ENCODE measurements at regions not wholly inside any gene's neighbourhood (a gene's known extent, or its start where the extent isn't known, plus 50 kb on each side); places are given as distances from the start of the nearest gene placed in this dataset.
A peak's percentile ranks its signal among the peaks of the same experiment; 100 is the strongest.

DNA sequence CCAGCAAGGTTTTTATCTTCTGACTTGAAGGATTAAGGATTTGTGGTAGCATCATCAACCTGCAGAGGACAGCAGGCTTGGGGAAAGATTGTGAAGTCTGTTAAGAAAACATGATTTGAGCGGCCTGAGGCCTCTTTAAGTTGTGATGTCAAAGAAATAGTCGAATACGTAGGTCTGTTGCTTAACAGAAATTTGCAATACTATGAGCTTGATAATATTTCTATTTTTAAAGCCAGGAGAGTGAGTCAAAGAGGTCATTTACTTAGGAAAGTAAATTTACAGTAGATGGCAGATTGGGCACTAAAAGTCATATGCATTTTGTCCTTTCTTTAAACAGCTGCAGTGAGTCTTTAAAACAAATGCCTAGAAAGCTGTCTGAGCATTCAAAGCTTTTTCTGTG lies 336.3 kb downstream of the DIPK2A start:
- no peak for DNase-seq

DNA sequence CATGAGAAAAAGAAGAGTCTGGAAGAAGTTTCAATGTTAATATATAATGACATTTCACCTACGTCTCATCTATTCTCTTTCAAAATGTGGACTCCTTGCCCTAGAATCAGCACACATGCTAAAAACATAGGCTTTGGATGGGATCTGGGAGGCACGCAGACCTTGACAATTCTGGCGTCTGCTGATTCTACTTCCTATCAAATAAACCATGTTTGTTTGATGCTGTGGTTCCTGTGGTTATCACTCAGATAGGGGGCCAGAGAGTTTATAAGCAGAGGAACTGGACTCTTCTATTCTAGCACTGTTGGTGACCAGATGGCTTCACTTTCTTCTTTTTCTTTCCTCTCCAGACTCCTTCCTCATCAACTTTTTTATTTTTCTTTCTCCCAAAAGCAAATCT lies 336.8 kb downstream of the DIPK2A start:
- no peak for DNase-seq

DNA sequence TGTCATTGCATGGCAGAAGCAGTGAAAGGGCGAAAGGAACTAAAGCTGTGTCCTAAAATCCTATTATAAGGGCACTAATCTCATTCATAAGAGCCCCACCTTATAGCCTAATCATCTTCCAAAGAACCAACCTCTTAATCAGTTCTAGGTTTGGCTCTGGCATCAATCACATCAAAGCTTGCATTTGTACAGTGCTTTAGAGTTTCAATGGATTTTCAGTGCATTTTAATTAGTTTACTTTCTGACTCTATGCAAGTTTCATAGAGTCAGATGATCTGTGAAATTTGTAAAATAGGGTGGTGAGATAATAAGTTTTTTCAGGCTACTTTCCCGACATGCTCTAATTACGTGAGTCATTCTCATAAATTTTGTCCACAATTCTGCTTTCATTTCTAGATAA lies 341.1 kb downstream of the DIPK2A start:
- DNase-seq, result no peak

DNA sequence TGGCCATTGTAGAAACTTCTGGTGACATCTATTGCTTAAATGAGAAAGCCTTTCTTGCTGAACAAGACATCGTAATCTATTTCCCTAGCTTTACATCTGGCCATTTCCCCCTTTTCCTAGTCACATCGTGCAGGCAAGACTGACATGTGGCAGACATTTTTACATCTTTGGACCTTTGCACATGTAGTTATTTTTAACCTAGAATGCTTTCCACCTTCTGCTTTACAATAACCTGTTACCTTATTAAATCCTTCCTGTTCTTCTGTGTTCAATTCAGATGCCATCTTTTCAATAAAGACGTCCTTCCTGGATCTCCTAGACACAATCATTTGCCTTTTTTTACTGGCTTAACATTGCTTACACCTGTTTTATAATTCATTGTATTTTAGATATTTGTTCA lies 343.3 kb downstream of the DIPK2A start:
- DNase-seq, result no peak

DNA sequence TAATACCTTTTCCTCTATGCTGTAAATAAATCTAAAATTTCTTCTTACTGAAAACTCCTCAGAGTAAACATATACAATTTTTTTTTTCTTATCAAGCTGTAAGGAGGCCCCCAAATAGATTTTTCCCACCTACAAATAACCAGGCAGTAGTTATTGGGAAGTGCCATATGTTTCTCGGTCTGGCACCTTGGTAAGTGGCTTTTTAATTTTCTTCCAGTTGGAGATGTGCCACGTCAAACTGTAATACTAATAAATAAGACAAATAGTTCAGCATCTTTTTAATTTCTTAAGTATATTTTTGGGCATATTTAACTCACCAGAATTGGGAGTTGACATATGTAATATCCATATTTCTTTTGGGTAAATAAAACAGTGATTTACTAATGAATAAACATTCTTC lies 346.3 kb downstream of the DIPK2A start:
- DNase-seq, result no peak

DNA sequence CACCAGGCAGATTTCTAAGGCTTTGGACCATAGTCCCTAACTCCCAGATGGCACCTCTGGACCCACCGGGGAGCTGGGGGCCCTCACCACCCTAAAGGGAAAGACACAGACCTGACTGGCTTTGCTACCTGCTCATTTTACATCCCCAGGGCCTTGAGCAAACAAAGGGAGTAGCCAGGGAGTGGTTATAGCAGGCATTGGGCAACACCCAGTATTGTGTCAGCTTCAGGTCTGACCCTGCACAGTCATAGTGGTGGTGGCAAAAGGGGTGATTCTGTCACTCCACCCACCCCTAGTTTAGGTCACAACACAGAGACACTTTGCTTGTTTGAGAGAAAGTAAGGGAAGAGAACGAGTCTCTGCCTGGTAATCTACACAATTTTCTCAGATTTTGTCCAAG lies 352.5 kb downstream of the DIPK2A start:
- DNase-seq, result peak; percentile 2 to 31

DNA sequence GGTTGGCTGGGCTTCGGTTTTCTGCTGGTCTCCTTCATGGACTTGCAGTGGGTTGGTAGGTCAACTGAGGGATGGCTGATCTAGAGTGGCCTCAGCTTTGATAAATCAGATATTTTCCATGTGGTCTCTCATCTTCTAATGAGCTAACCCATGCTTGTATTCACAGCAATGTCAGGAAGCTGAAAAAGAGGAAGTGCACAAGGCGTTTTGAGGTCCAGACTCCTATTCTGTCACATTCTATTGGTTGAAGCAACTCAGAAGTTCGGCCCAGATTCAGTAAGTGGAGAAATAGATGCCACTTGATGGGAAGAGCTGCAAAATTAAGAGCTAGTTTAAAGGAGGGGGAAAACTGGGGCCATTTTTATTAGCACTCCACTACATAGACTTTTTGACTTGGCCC lies 361.2 kb downstream of the DIPK2A start:
- DNase-seq, result no peak

DNA sequence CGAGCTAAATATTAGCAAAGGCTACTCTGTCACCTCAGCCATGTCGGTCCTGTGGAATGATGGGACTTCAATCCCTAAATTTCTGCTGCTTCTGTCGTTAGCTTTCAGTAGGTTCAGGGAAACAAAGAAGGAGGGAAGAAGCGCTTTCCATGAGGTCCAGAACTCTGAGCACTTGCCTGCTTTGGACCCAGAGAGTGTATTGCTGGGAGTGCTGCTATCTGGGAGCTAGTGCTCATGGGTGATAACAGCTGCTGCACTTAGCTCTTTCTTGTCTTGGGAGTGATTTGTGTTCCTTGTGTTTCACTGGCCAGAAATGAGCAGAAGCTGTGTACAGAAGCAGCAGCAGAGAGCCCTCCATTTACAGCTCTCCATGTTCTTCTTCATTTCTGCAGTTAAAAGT lies 369.8 kb downstream of the DIPK2A start:
- no peak for DNase-seq

DNA sequence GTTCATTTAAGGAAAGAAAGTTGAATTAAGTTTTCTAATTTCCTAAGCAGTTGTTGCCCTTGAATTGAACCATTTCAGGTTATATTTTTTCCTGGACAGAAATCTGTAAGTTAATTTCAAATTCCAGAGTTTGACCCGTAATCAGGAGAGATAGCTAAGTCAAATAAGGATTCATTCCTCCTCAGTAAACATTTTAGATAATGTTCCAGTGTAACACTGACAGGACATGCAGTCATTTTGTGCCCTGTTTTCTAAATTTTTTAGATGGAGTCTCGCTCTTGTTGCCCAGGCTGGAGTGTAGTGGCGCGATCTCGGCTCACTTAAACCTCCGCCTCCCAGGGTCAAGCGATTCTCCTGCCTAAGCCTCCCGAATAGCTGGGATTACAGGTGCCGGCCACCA lies 371.7 kb downstream of the DIPK2A start:
- DNase-seq, result no peak

DNA sequence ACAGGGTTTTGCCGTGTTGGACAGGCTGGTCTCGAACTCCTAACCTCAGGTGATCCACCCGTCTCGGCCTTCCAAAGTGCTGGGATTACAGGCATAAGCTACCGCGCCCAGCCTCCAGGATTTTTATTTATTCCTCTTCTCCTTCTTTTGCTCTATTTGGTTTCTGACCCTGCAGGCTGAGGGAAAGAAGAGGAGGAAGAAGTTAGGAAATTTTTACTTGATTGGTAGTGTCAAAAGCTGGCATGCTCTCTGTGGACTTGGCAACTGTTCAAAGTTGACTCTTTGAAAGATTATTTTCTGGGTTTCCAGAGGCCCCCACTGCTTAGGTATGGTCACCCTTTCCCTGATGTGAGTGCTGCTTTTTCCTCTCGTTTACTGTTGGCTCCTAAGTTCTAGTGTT lies 372.2 kb downstream of the DIPK2A start:
- DNase-seq, result no peak

DNA sequence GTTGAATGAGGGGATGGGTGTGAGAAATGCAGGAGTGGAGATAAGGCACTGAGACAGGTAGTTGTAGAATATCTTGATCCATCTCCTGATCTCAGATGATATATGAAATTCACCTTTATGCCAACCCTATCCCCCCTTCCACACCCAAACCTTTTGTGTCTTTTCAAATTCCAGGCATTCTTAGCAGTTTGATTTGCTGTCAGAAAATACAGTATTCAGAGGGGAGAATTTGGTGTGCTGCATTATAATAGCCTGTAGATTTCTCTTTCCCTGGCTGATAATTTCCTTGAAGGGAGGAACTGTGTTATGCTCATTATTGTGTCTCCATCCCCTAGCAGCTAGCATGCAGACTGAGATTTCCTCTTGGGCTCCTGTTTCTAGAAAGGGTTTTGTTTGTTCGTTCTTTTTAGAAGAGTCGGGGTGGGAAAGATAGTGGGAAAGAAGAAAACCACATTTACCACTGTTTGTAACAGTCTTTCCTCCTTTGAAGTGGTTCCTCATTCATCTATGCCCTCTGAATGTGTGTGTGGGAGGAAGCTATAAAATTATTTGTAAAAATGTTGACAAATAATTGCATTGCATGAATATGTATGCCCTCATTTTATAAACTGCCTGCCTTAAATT lies 373.4 kb downstream of the DIPK2A start:
- DNase-seq, result peak; percentile 2 to 4

DNA sequence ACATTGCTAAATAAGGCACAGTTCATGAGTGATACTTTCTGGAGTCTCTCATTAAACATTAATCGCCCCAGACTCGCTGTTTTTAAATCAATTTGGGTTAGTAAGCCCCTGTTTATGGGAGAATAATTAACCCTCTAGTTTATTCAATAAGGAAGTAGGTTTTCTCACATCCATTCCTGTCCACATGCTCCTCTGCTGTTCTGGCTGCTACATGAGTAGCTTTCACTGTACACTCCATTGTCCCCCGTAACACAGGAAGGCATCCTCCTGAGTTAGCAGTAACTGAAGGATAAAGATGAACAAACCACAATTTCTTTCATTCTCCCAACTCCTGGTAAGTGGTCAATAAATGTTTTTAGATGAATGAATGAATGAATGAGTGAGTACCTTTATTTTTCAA lies 378.5 kb downstream of the DIPK2A start:
- no peak for DNase-seq

DNA sequence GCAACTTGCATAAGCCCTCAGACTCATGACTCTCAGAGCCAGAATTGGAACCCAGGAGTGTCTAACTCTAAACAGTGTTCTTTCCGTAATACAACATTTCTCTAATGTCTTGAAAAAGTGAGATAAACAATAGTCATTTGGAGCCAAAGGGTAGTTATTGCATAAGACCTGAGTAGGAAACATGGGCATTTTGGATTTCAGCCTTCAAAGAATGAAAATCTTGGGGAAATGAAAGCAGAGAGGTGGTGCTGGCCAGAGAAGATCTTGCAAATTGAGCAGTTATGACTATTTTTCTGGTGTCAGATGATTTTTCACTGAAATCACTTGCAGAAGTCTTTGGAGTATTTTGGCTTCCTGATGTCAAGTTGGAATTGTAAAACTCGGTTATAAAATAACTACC lies 379.4 kb downstream of the DIPK2A start:
- DNase-seq, result peak; percentile 25 to 42

DNA sequence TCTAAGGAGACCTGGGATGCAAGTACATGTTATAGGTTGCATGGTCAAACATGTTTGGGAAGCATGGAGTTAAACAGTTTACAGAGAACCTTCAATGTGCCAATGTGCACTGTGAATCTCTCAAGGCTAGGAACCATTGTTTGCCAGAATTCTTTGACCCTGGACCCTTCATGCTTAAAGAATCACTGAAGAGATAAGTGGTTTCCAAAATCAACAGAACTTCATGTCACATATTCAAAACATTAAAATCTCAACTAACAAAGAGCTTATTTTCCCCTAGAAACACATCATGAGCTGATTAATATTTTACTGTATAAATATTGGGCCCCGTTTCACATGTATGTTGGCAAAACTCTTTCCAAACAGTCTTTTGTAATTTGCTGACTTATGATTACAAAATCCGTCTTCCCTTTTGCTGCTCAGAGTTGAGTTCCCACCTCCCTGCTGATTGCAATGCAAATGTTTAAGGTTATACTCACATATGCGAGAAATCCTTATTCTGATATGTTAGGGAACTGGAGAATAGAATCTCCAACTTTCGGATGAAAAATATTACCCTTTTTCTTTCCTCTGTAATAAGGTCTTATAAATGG lies 380.2 kb downstream of the DIPK2A start:
- DNase-seq, result peak; percentile 37 to 55

DNA sequence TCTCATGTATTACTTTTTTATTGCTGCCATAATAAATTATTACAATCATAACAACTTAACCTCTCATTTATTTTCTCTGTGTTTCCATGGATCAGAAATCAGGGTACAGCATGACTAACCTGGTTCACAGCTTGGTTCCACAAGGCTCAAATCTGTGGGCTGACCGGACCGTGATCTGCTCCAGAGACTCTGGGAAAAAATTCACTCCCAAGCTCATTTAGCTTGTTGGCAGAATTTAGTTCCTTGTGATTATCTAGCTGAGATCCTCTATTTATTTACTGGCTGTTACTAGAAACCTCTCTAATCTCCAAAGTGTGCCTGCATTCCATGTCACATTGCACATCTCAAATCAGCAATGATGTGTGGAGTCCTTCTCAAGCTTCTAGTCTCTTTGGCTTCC lies 386.6 kb downstream of the DIPK2A start:
- no peak for DNase-seq

DNA sequence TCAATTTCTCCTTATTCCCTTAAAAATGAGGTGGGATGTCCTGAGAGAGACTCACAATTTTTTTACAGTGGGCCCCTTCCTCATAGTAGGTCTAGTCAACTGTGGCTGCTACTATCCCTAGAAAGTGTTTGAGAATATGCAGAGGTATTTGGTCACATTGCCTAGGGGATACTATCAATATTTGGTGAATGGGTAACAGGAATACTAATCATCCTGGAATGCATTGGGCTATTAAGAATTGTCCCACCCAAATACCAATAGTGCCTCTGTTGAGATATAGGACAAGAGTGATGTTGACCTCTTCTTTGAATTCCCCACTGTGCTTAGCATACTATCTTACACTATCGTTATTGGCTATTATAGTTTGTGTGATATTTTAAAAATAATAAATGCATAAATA lies 389.4 kb downstream of the DIPK2A start:
- DNase-seq, result no peak

DNA sequence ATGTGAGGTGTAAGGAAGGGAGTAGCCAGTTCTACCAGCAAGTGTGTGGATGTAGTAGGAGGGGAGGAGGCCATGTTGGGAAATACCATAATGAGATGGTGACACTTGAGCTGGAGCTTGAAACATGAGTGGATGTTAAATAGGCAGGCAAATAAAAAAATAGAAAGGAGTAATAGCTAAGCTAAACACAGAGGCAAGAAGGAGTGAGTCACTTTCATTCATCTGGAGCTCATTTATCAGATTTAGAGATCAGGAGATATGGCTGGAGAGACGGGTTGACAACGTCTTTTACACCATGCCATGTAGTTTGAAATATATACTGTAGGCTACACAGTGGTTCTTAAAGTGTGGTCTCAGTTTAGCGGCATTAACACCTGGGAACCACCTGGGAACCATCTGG lies 390.5 kb downstream of the DIPK2A start:
- DNase-seq, result no peak

DNA sequence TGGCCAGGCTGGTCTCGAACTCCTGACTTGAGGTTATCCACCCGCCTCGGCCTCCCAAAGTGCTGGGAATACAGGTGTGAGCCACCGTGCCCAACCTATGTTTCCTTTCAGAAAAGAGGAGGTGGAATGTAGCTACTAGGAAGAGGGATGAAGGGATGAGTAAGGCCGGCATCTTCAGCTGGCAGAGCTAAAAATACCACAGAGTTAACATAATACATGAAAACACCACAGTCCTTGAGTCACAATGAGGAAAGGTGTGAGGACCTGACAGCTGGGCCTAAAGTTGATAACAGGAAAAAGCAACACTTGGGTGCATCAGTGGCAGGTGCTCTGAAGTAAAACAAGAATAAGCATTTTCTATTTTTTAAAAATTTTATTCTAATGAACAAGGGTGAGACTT lies 392.2 kb downstream of the DIPK2A start:
- no peak for DNase-seq

DNA sequence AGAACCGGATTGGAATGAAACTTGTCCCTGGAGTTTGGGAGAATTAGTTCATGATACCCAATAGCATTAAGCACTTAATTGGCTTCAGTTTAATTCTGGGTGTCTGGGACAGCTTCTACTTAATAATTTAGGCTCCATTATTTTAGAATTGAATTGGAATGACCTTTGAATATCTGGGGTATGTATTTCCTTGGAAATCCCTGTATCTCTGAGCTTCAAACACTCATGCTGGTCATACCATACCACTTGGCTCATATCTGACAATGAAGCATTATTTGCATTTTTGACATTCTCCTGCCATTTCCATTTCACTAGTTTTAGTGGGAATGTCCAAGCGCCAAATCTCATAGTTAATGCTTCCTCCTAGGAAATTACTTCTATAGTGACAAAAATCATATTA lies 393.1 kb downstream of the DIPK2A start:
- no peak for DNase-seq

DNA sequence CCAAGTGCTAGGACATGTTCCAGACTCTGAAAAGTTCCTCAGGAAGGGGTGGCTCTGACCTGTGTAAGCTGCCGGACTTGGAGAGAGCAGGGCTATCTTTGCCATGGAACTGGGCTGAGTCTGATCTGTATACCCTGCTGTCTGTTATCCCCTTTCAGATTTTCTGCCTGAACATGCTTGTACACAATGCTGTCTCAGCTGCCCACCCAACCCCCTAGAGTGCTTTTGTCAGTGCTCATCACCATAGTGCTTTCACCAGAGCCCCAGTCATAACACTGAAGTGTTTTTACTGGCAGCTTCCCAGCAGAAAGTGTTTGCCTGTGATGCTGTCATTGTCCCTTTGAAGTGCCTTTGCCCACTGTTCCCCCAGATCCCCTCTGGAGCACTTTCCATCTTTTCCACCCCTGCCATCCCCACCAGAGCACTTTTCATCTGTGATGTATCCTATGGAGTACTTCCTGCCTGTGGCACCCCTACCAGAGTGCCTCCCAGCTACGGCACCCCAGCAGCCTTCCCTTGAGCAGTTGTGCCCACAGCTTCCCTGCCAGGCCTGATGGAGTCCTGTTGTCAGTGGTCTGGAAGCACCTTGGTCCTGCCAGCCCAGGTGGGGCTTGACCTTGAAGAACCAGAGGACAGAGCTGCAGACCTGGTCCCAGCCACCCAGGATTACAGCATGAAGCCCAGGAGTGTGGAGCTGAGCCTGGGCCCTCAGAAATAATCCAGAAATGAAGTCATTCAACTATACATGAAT lies 397.7 kb downstream of the DIPK2A start:
- DNase-seq, result no peak

DNA sequence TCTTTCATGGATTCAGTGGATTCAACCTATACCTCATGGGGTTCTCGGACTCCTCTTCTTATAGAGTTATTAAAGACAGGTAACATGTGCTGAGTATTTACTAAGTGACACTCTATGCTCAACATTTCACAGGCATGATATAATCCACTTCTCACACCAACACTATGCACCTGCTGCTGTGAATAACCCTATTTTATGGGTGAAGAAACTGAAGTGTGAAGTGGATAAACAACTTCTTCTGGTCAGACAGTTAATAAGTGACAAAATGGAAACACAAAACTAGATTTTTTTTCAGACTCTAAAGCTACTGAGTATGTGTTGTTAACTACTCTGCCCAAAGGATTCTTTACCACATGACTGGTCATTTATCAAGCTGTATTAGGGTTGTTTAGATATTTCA lies 403.5 kb downstream of the DIPK2A start:
- no peak for DNase-seq

DNA sequence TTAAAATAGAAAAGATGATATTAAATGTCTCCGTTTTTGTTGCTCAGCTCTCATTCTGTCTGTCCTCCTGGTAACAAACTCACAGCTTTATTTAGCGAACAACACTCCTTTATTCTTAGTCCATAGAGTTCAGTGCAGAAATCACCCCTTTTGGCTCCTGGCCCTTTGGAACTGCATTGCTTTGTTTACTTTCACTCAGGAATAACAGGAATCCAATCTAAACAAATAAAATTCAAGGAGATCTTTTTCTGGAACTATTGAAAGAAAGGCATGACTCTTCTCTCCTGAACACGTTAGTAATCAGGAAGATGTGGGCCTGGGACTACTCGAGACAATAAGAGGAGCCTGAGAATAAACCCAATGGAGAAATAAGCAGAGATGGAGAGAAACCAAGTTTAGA lies 409.2 kb downstream of the DIPK2A start:
- DNase-seq, result no peak

DNA sequence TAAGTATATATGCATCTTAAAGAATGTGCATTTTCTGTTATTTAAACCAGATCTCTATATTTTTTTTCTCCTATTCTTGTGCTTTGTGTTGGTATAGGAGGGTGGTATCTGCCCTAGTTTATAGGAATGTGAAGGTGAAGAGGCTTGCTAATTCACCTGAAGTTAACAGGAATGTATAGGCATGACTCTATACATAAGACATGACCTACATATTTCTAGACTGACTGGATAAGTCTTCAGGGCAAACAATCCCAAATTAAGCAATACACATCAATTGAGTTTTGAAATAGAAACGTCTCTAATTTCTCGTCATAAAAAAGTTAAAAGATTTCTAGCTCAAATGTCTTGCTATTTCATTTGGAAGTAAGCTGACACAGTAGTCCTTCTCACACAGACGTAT lies 410.0 kb downstream of the DIPK2A start:
- DNase-seq, result no peak

DNA sequence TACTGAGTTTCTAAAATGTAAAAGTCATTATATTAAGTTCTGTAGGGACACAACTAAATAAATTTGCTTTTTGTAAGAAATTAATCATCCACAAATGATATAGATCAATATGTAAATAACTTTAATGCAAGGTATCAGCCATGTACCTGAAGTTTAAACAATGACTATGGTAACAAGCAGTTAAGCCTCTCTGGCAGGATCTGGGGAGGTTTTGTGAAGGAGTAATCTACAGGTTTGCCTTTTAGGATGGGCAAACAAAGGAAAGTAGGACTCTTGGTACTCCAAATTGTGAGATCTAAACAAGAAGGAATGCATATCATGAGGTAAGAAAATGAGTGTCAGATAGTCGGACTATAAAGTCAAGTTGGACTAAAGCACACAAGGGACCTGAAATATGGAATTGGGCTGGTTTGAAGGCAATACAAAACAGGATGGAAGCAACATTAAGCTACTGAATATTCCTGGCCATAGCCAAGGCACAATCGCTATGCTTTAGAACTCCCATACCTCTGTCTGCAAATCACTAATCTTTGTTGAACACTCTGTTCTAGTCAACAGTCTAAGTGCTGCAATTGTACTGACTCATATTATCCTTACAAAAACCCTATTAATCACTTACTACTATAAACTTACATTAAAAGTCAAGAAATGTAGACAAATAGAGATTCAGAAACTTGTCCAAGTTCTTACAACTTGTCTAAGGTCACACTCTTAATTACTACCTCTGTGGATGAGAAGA lies 412.8 kb downstream of the DIPK2A start:
- no peak for DNase-seq
